Colonic mucosa (tissue), 4 donors: ENCODE measurements at regions not wholly inside any gene's neighbourhood (a gene's known extent, or its start where the extent isn't known, plus 50 kb on each side); places are given as distances from the start of the nearest gene placed in this dataset.

Experiments
- DNase-seq: peaks from one replicate; pipeline ENCODE4 v3.0.0-alpha.2; 2020
- H3K27ac ChIP-seq: fragments of 200-600 bp; one replicate; pipeline ENCODE4 v1.8.0; 2021
- H3K27me3 ChIP-seq: fragments of 200-600 bp; one replicate; pipeline ENCODE4 v1.8.0; 2021
- H3K36me3 ChIP-seq: fragments of 200-600 bp; one replicate; pipeline ENCODE4 v1.8.0; 2021
- H3K4me1 ChIP-seq: fragments of 200-600 bp; one replicate; pipeline ENCODE4 v1.8.0; 2021; ENCODE audit warnings: mild to moderate bottlenecking
- H3K4me3 ChIP-seq: fragments of 200-600 bp; one replicate; pipeline ENCODE4 v1.8.0; 2021
- H3K9ac ChIP-seq, 2 donors: one replicate each; pipeline ENCODE4 v1.7.0; 2013; ENCODE audit warnings: control low read depth in 2 of 2, low read depth in 2 of 2, low read length in 2 of 2
- H3K9me3 ChIP-seq: fragments of 200-600 bp; one replicate; pipeline ENCODE4 v1.8.0; 2021
- intact Hi-C: fragments of 100-400 bp; cut with DNase I; formaldehyde crosslinking; loops from one replicate; pipeline ENCODE4 v1.14.1; 2022
- TF ChIP-seq, protein P1 (sequence below): fragments of 200-600 bp; IDR thresholded peaks from one replicate; pipeline ENCODE4 v1.8.0; 2022; ENCODE audit warnings: antibody characterized with exemption, mild to moderate bottlenecking
- donor health status: healthy.
- donor health status: DM: no; HTN: no; CAD: no.
- donor health status: DM: no; HTN: no; CAD: no.

DNA sequence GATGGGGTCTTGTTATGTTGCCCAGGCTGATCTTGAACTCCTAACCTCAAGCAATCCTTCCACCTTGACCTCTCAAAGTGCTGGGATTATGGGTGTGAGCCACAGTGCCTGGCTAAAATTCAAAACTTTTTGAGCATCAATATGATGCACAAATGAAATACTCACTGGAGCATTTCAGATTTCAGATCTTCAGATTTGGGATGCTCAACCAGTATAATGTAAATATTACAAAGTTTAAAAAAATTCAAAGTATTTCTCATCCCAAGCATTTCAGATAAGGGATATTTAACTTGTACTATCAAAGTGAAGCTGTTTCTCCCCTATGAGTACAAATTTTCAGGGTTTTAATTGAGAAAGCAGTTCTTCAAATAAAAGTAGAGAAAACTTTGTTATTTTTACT is 164.1 kb upstream of the CCDC68 start:
- no peaks in the 10 kb centered on the region for H3K36me3 ChIP-seq
- no peaks in the 10 kb centered on the region for H3K4me1 ChIP-seq
- no peak for DNase-seq
- no peak overlapping the region for H3K9ac ChIP-seq
- no peaks in the 10 kb centered on the region for H3K9me3 ChIP-seq
- no peaks in the 10 kb centered on the region for H3K27me3 ChIP-seq
- H3K27ac ChIP-seq, result no peak overlapping the region
- intact Hi-C loops, result no loop called here
- no peak overlapping the region for H3K4me3 ChIP-seq
- TF ChIP-seq, protein P1, sequence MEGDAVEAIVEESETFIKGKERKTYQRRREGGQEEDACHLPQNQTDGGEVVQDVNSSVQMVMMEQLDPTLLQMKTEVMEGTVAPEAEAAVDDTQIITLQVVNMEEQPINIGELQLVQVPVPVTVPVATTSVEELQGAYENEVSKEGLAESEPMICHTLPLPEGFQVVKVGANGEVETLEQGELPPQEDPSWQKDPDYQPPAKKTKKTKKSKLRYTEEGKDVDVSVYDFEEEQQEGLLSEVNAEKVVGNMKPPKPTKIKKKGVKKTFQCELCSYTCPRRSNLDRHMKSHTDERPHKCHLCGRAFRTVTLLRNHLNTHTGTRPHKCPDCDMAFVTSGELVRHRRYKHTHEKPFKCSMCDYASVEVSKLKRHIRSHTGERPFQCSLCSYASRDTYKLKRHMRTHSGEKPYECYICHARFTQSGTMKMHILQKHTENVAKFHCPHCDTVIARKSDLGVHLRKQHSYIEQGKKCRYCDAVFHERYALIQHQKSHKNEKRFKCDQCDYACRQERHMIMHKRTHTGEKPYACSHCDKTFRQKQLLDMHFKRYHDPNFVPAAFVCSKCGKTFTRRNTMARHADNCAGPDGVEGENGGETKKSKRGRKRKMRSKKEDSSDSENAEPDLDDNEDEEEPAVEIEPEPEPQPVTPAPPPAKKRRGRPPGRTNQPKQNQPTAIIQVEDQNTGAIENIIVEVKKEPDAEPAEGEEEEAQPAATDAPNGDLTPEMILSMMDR, result no peak

DNA sequence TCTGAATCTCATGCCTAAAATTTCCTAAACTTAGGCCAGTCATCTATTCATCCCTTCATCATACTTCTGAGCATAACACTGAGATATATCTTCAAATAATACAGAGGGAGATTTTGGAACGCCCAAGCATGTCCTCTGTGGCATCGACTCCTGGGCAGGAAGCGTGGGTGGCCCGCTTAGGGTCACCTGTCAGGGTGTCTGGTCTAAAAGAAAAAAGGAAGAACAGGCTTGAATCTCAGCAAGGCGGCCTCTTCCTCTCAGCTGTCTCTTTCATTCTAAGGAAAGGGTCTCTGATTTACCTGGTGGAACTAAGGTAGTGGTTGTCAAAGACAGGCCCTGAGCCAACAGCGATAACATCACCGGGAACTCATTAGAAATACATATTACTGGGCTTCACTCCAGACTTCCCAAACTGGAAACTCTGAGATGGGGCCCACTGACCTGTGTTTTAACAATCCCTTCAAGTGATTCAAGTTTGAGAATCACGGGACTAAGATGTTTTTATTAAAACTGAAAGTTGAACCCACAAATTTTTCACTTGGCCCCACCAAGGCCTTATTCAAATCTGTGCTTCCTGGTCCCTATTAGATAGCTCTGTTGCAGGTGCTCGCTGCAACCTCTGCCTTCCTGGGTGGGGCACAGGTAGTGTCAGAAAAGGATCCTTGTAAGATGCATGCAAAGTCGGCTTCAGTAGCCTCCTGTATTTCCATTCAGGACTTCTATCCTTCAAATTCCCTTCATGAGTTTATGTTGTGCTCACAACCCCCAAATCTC is 162.3 kb upstream of the CCDC68 start:
- TF ChIP-seq, protein P1, result no peak
- no peak overlapping the region for H3K4me3 ChIP-seq
- no peaks in the 10 kb centered on the region for H3K9me3 ChIP-seq
- H3K27ac ChIP-seq, result no peak overlapping the region
- no peaks in the 10 kb centered on the region for H3K27me3 ChIP-seq
- H3K9ac ChIP-seq, result no peak overlapping the region
- H3K36me3 ChIP-seq, result no peaks in the 10 kb centered on the region
- no peak for DNase-seq
- intact Hi-C loops, result no loop called here
- no peaks in the 10 kb centered on the region for H3K4me1 ChIP-seq

DNA sequence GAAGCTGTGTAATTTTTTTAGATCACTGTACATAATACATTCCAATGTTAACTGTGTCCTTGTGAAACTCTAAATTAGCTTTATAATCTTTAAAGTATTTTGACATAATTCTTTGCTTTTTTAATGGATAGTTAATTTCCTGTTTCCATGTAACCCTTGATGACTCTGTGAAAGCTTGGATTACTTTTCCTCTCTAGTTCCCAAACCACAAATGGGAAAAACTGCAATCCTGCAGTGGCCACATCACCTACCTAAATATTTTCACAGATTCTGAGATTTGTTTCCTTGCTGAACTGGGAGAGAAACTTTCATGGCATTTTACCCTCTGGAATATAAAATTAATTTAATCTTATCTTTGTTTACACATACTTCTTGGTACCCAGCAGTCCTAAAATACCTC is 161.6 kb upstream of the CCDC68 start:
- TF ChIP-seq, protein P1, result no peak
- no peak overlapping the region for H3K27ac ChIP-seq
- DNase-seq, result no peak
- H3K9ac ChIP-seq, result no peak overlapping the region
- intact Hi-C loops, result no loop called here
- no peaks in the 10 kb centered on the region for H3K9me3 ChIP-seq
- no peaks in the 10 kb centered on the region for H3K27me3 ChIP-seq
- no peak overlapping the region for H3K4me3 ChIP-seq
- no peaks in the 10 kb centered on the region for H3K36me3 ChIP-seq
- H3K4me1 ChIP-seq, result no peaks in the 10 kb centered on the region

DNA sequence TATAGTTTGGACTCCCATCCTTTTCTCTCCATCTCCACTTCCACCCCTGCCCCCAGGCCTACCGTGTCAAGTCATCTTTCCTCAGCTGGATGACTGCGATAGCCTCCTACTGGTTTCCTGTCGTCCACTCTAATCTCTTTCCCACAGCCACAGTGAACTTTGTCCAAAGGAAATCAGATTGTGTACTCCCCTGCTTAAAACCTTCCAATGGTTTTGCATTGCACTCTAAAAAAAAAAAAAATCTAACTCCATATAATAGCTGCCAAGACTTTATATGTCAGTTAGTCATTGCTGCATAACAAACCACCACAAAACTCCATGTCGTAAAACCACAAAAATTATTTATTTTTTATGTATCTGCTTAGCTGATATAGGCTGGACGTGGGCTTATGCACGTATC is 160.2 kb upstream of the CCDC68 start:
- Histone ChIP-seq H3K4me3 (no peak overlapping the region), H3K9me3 (no peaks in the 10 kb centered on the region), H3K27ac (no peak overlapping the region), H3K27me3 (no peaks in the 10 kb centered on the region), H3K36me3 (no peaks in the 10 kb centered on the region), H3K9ac (no peak overlapping the region), H3K4me1 (no peaks in the 10 kb centered on the region)
- intact Hi-C loops, result no loop called here
- TF ChIP-seq, protein P1, result no peak
- no peak for DNase-seq

DNA sequence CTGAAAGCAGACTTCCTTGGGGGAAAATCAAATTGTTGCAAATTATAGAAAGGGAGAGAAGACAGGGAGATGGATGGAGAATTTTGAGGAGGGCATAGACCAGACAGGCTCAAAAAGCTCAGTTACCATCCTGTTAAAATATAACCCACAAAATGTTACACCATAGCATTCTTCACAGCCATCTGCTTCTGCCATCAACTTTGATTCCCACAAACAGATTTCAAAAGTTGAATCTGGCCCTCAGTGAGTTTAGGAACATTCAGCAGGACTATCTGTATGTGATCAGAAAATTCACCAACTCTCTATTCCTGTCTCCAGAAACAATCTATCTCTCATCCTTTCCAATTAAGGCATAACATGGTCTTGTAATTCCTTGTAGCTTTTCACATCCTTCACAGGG is 159.8 kb upstream of the CCDC68 start:
- intact Hi-C loops, result no loop called here
- Histone ChIP-seq H3K4me3 (no peak overlapping the region), H3K27me3 (no peaks in the 10 kb centered on the region), H3K9me3 (no peaks in the 10 kb centered on the region), H3K9ac (no peak overlapping the region), H3K36me3 (no peaks in the 10 kb centered on the region), H3K4me1 (no peaks in the 10 kb centered on the region), H3K27ac (no peak overlapping the region)
- TF ChIP-seq, protein P1, result no peak
- no peak for DNase-seq
